ENCODE measurements at regions not wholly inside any gene's neighbourhood (a gene's known extent, or its start where the extent isn't known, plus 50 kb on each side); places are given as distances from the start of the nearest gene placed in this dataset.
"Not testable (repeated sequence)": the region's sequence is repeated elsewhere in the genome, so short reads cannot be mapped to it uniquely, and the experiment has no call there.

- in situ Hi-C loops (cut with MboI; ENCODE audit: low sequenced_read_pairs) = no loop called here
- H4K91ac ChIP-seq (ENCODE audit: insufficient read depth, low read depth, low read length) = no peak overlapping the region
- H3K27ac ChIP-seq (ENCODE audit: insufficient read depth, low read length) = no peak overlapping the region
- H3K4me2 ChIP-seq (ENCODE audit: low read depth, low read length) = no peak overlapping the region
- no peaks in the 10 kb centered on the region for H3K27me3 ChIP-seq (ENCODE audit: control insufficient read depth, insufficient read depth, low read length)
- H2BK15ac ChIP-seq (ENCODE audit: low read depth, low read length) = no peak overlapping the region
- H3K9me1 ChIP-seq (ENCODE audit: insufficient read depth, low read length) = no peaks in the 10 kb centered on the region
- no TSS peak for BruUV-seq (replicated peaks)
- H3K14ac ChIP-seq (replicated peaks; ENCODE audit: low read depth, low read length) = no peak overlapping the region
- POLR2A ChIA-PET (ENCODE audit: unreplicated experiment) = no interaction called here
- H3K36me3 ChIP-seq (ENCODE audit: control insufficient read depth, insufficient read depth, low read length) = no peaks in the 10 kb centered on the region
- dilution Hi-C loops (cut with HindIII; ENCODE audit: low sequenced_read_pairs, unreplicated experiment) = no loop called here
- H3K4me3 ChIP-seq (ENCODE audit: insufficient read depth, low read depth, low read length) = no peak overlapping the region
- no peaks in the 10 kb centered on the region for H3K79me1 ChIP-seq (ENCODE audit: low read depth in 1 of 2, low read length in 2 of 2)
- H3K56ac ChIP-seq (ENCODE audit: extremely low read depth, insufficient read depth, low read length) = no peak overlapping the region
- H2AK5ac ChIP-seq (ENCODE audit: low read depth, low read length) = no peak overlapping the region
- no peak overlapping the region for H3K9ac ChIP-seq (ENCODE audit: low read depth, low read length)
- no peak overlapping the region for H3K4ac ChIP-seq (ENCODE audit: low read depth, low read length)
- DNase-seq (no peak), ATAC-seq (ENCODE audit: low read depth) (peak; percentile 67; the same call in 1 of the 2 replicates)
- no peak overlapping the region for H2BK120ac ChIP-seq (ENCODE audit: low read depth, low read length)
- no peak overlapping the region for H3K18ac ChIP-seq (ENCODE audit: low read depth, low read length)
- WGBS, 2 experiments (ENCODE audit: extremely low coverage in 2 of 2, insufficient read length in 1 of 2) = no CpG with 5 or more reads among the region's 4 CpGs
- no peaks in the 10 kb centered on the region for H4K20me1 ChIP-seq (ENCODE audit: insufficient read depth, low read length)
- no peak overlapping the region for H2AFZ ChIP-seq (replicated peaks; ENCODE audit: low read length, poor library complexity)
- TF ChIP-seq MAFK (IDR thresholded peaks at IDR 0.05; ENCODE audit: low read depth, low read length) (no peak), ELK1 (IDR thresholded peaks at IDR 0.05; ENCODE audit: borderline replicate concordance, low read depth, low read length) (no peak), CTCF (conservative IDR thresholded peaks at IDR 0.05; ENCODE audit: low read depth, low read length) (peak; percentile 30; the same call in 1 of the 2 replicates), USF2 (IDR thresholded peaks at IDR 0.05; ENCODE audit: low read depth, low read length) (no peak)
- H2AK9ac ChIP-seq (replicated peaks; ENCODE audit: low read depth, low read length, poor library complexity) = no peak overlapping the region
- H3K9me3 ChIP-seq (ENCODE audit: control insufficient read depth, insufficient read depth, low read length) = no peaks in the 10 kb centered on the region
- H3K23ac ChIP-seq (ENCODE audit: low read depth, low read length) = no peak overlapping the region
- intact Hi-C loops (cut with micrococcal nuclease) = no loop called here
- no peak overlapping the region for H2BK20ac ChIP-seq (ENCODE audit: low read depth, low read length)
- no peaks in the 10 kb centered on the region for H3K4me1 ChIP-seq (ENCODE audit: control insufficient read depth, insufficient read depth, low read length)
- H2BK5ac ChIP-seq (ENCODE audit: low read depth, low read length, poor library complexity, severe bottlenecking) = no peak overlapping the region
- CTCF ChIA-PET = interaction anchor here (0.7 to 0.9 kb wide), 2 partner anchors 9 to 11 kb away, joined by 3 read pairs; no protein-coding TSS in a partner anchor
- no peak overlapping the region for H4K5ac ChIP-seq (ENCODE audit: low read depth, low read length)
- no peak overlapping the region for H4K8ac ChIP-seq (ENCODE audit: low read depth in 2 of 2, low read length in 2 of 2)
These were observed 229.1 kb upstream of the OR4E1 start for GRCh38 chr14:21902561-21903181.

GRCh38 chr14:21894898-21895194 lies 221.2 kb upstream of the OR4E1 start:
- dilution Hi-C loops (cut with HindIII; ENCODE audit: low sequenced_read_pairs, unreplicated experiment); H4K5ac ChIP-seq (ENCODE audit: low read depth, low read length); H4K8ac ChIP-seq (ENCODE audit: low read depth in 2 of 2, low read length in 2 of 2); intact Hi-C loops (cut with micrococcal nuclease); BruUV-seq (replicated peaks); H2BK15ac ChIP-seq (ENCODE audit: low read depth, low read length); H3K36me3 ChIP-seq (ENCODE audit: control insufficient read depth, insufficient read depth, low read length); H4K91ac ChIP-seq (ENCODE audit: insufficient read depth, low read depth, low read length); H3K9me3 ChIP-seq (ENCODE audit: control insufficient read depth, insufficient read depth, low read length); H3K4me3 ChIP-seq (ENCODE audit: insufficient read depth, low read depth, low read length); H2BK20ac ChIP-seq (ENCODE audit: low read depth, low read length); H3K23ac ChIP-seq (ENCODE audit: low read depth, low read length); H3K9ac ChIP-seq (ENCODE audit: low read depth, low read length); H3K9me1 ChIP-seq (ENCODE audit: insufficient read depth, low read length); H2AK9ac ChIP-seq (replicated peaks; ENCODE audit: low read depth, low read length, poor library complexity); H2BK120ac ChIP-seq (ENCODE audit: low read depth, low read length); H3K14ac ChIP-seq (replicated peaks; ENCODE audit: low read depth, low read length); ATAC-seq (ENCODE audit: low read depth); H3K4me1 ChIP-seq (ENCODE audit: control insufficient read depth, insufficient read depth, low read length); H3K18ac ChIP-seq (ENCODE audit: low read depth, low read length); H2AFZ ChIP-seq (replicated peaks; ENCODE audit: low read length, poor library complexity); CTCF ChIA-PET; H3K27ac ChIP-seq (ENCODE audit: insufficient read depth, low read length); POLR2A ChIA-PET (ENCODE audit: unreplicated experiment); H2AK5ac ChIP-seq (ENCODE audit: low read depth, low read length); H3K56ac ChIP-seq (ENCODE audit: extremely low read depth, insufficient read depth, low read length); H3K27me3 ChIP-seq (ENCODE audit: control insufficient read depth, insufficient read depth, low read length); H2BK5ac ChIP-seq (ENCODE audit: low read depth, low read length, poor library complexity, severe bottlenecking); H3K4me2 ChIP-seq (ENCODE audit: low read depth, low read length); H3K79me1 ChIP-seq (ENCODE audit: low read depth in 1 of 2, low read length in 2 of 2); in situ Hi-C loops (cut with MboI; ENCODE audit: low sequenced_read_pairs); DNase-seq; H3K4ac ChIP-seq (ENCODE audit: low read depth, low read length); H4K20me1 ChIP-seq (ENCODE audit: insufficient read depth, low read length): not testable (repeated sequence)
- no CpG with 5 or more reads among the region's 6 CpGs for WGBS, 2 experiments (ENCODE audit: extremely low coverage in 2 of 2, insufficient read length in 1 of 2)

Data from IMR-90 (cell line).